ENCODE measurements at regions not wholly inside any gene's neighbourhood (a gene's known extent, or its start where the extent isn't known, plus 50 kb on each side); places are given as distances from the start of the nearest gene placed in this dataset.

GRCh38 chr1:177884479-177885021 is 85.3 kb downstream of the SEC16B start:
- TF ChIP-seq CTCF (IDR thresholded peaks at IDR 0.05; ENCODE audit: low read depth, low read length, poor library complexity, severe bottlenecking) (no peak), EZH2phosphoT487 (IDR thresholded peaks at IDR 0.05; ENCODE audit: borderline replicate concordance, low read length) (no peak)

All from DOHH2 (cell line).